ENCODE measurements at regions not wholly inside any gene's neighbourhood (a gene's known extent, or its start where the extent isn't known, plus 50 kb on each side); places are given as distances from the start of the nearest gene placed in this dataset.

DNA sequence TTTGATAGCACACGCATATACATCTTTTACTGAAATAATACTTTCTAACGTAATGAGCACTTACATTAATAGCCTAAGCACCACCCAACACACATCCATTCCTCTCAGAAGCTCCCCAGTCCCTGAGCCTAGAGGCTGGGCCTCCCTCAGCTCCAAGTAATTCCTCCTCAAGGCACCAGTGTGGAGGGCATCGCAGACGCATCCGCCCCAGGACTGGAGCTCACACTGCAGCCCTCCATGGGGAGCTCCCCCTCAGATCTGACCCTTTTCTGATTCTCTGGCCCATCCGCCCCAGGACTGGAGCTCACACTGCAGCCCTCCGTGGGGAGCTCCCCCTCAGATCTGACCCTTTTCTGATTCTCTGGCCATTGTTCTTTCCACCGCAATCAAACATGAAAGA lies 60.4 kb upstream of the SNTG2 start:
- Histone ChIP-seq H3K9me2 (replicated peaks; ENCODE audit: insufficient read depth) (no peaks in the 10 kb centered on the region), H3K4me1 (ENCODE audit: insufficient read depth) (no peaks in the 10 kb centered on the region), H3K4me3 (no peak overlapping the region), H4K20me1 (ENCODE audit: insufficient read depth, poor library complexity, severe bottlenecking) (no peaks in the 10 kb centered on the region), H2AFZ (no peak overlapping the region), H3K79me2 (no peaks in the 10 kb centered on the region), H3K4me2 (no peak overlapping the region), H3K36me3 (replicated peaks; ENCODE audit: insufficient read depth, low read depth) (no peaks in the 10 kb centered on the region), H3K27me3 (peaks cover 4% of the 10 kb centered on the region), H3K9me3 (ENCODE audit: low read depth) (no peaks in the 10 kb centered on the region), H3K27ac (no peak overlapping the region)
- WGBS (ENCODE audit: low lambda C conversion rate, missing lambda C conversion rate), result 79% methylated on average over 8 of the region's 8 CpGs
- DNase-seq (ENCODE audit: low spot score), result no peak
- TF ChIP-seq EZH2 (IDR thresholded peaks at IDR 0.05; ENCODE audit: borderline replicate concordance) (no peak), EZH2phosphoT487 (IDR thresholded peaks at IDR 0.05; ENCODE audit: low read depth, severe bottlenecking, unreplicated experiment) (no peak)
- TF ChIP-seq, protein P1, sequence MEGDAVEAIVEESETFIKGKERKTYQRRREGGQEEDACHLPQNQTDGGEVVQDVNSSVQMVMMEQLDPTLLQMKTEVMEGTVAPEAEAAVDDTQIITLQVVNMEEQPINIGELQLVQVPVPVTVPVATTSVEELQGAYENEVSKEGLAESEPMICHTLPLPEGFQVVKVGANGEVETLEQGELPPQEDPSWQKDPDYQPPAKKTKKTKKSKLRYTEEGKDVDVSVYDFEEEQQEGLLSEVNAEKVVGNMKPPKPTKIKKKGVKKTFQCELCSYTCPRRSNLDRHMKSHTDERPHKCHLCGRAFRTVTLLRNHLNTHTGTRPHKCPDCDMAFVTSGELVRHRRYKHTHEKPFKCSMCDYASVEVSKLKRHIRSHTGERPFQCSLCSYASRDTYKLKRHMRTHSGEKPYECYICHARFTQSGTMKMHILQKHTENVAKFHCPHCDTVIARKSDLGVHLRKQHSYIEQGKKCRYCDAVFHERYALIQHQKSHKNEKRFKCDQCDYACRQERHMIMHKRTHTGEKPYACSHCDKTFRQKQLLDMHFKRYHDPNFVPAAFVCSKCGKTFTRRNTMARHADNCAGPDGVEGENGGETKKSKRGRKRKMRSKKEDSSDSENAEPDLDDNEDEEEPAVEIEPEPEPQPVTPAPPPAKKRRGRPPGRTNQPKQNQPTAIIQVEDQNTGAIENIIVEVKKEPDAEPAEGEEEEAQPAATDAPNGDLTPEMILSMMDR (IDR thresholded peaks at IDR 0.05; ENCODE audit: poor library complexity), result no peak

DNA sequence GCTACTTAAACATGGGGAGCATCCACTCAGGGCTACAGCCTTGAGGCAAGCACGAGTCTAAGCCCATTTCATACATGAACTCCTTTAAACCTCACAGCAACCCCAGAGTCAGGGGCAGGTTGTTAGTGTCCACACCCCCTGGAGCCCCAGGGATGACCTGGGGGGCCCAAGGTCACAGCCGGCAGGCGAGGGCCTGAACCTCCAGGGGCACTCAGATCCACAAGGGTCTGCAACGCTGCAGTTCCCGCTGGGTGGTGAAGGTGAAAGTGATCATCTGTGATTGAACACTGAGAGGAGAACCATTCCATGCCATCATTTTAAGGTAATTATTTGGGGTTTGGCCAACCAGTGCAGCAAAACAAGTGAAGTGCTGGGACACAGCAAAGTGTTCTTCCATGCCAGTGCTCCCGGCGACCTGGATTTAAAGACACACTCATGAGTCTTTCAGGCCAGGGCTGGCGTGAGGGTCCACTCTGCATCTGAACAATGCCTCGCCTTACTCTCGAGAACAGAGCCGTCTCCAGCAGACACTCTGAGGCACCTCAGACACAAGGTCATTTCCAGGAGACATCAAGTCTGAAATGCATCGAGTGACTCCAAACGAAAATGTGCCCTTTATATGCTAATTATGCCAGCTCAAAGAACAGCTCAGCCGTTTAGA lies 61.6 kb upstream of the SNTG2 start:
- H3K27ac ChIP-seq, result no peak overlapping the region
- H3K4me2 ChIP-seq, result no peak overlapping the region
- H2AFZ ChIP-seq, result no peak overlapping the region
- no peaks in the 10 kb centered on the region for H3K4me1 ChIP-seq (ENCODE audit: insufficient read depth)
- H3K9me2 ChIP-seq (replicated peaks; ENCODE audit: insufficient read depth), result no peaks in the 10 kb centered on the region
- no peaks in the 10 kb centered on the region for H3K79me2 ChIP-seq
- 82% methylated on average over 14 of the region's 14 CpGs for WGBS (ENCODE audit: low lambda C conversion rate, missing lambda C conversion rate)
- H4K20me1 ChIP-seq (ENCODE audit: insufficient read depth, poor library complexity, severe bottlenecking), result no peaks in the 10 kb centered on the region
- no peaks in the 10 kb centered on the region for H3K36me3 ChIP-seq (replicated peaks; ENCODE audit: insufficient read depth, low read depth)
- H3K27me3 ChIP-seq, result peaks cover 11% of the 10 kb centered on the region
- DNase-seq (ENCODE audit: low spot score), result no peak
- H3K9me3 ChIP-seq (ENCODE audit: low read depth), result no peaks in the 10 kb centered on the region
- TF ChIP-seq, protein P1 (IDR thresholded peaks at IDR 0.05; ENCODE audit: poor library complexity), result no peak
- TF ChIP-seq EZH2 (IDR thresholded peaks at IDR 0.05; ENCODE audit: borderline replicate concordance) (no peak), EZH2phosphoT487 (IDR thresholded peaks at IDR 0.05; ENCODE audit: low read depth, severe bottlenecking, unreplicated experiment) (no peak)
- H3K4me3 ChIP-seq, result no peak overlapping the region

DNA sequence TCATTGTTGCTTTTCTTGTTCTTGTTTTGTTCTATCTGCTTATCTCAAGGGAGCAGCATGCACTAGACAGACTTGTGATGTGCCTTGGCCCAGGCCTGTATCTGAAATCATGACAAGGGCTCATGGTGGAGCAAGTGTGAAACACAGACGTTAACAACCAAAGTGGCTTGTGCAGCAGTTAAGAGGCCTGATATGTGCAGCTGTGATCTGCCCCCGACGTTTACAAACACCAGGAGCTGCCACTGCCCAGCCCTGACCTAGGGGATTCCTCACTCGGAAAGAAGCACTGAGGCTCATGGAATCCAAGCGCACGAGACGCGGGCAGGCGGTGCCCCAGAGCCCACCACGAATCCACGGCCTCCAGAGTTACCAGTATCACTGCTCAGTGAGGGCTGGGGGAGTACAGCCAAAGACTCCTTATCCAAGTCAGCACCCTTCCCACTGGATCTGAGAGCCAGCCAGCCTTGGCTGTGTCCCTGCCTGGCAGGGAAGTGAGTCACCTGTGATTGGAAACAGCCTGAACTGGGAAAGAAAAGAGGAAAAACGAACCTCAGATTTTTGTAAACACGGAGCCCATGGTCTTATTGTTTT lies 62.3 kb upstream of the SNTG2 start:
- Histone ChIP-seq H3K4me2 (no peak overlapping the region), H3K36me3 (replicated peaks; ENCODE audit: insufficient read depth, low read depth) (no peaks in the 10 kb centered on the region), H4K20me1 (ENCODE audit: insufficient read depth, poor library complexity, severe bottlenecking) (no peaks in the 10 kb centered on the region), H3K79me2 (no peaks in the 10 kb centered on the region), H3K4me3 (no peak overlapping the region), H3K4me1 (ENCODE audit: insufficient read depth) (no peaks in the 10 kb centered on the region), H3K27me3 (peaks cover 18% of the 10 kb centered on the region), H3K9me2 (replicated peaks; ENCODE audit: insufficient read depth) (no peaks in the 10 kb centered on the region), H3K27ac (no peak overlapping the region), H3K9me3 (ENCODE audit: low read depth) (no peaks in the 10 kb centered on the region), H2AFZ (no peak overlapping the region)
- TF ChIP-seq EZH2phosphoT487 (IDR thresholded peaks at IDR 0.05; ENCODE audit: low read depth, severe bottlenecking, unreplicated experiment) (no peak), EZH2 (IDR thresholded peaks at IDR 0.05; ENCODE audit: borderline replicate concordance) (no peak)
- TF ChIP-seq, protein P1 (IDR thresholded peaks at IDR 0.05; ENCODE audit: poor library complexity), result no peak
- DNase-seq (ENCODE audit: low spot score), result no peak
- 66% methylated on average over 13 of the region's 13 CpGs for WGBS (ENCODE audit: low lambda C conversion rate, missing lambda C conversion rate)

Measured in hepatocyte (in vitro differentiated cells).